GM23338 (cell line): ENCODE measurements at regions not wholly inside any gene's neighbourhood (a gene's known extent, or its start where the extent isn't known, plus 50 kb on each side); places are given as distances from the start of the nearest gene placed in this dataset.

Experiments
- ATAC-seq: fragments of 200-7000 bp; cut with Tn5 transposase; 3 replicates; pipeline ENCODE4 v1.9.1; 2020
- DNase-seq: peaks from one replicate; pipeline ENCODE4 v3.0.0-alpha.2; 2015; ENCODE audit warnings: low spot score
- H2AFZ ChIP-seq: fragments of 200-600 bp; sonication (generic); 2 replicates; pipeline ENCODE4 v1.8.0; 2016; ENCODE audit warnings: antibody characterized with exemption, mild to moderate bottlenecking, moderate library complexity
- H3F3A ChIP-seq: fragments of 200-600 bp; sonication (generic); replicated peaks from 2 replicates; pipeline ENCODE4 v1.8.0; 2017; ENCODE audit warnings: antibody characterized with exemption, mixed run types, low read depth
- H3K27ac ChIP-seq: fragments of 200-600 bp; sonication (generic); 2 replicates; pipeline ENCODE4 v1.6.1; 2016; ENCODE audit warnings: low read depth
- H3K27me3 ChIP-seq: fragments of 200-600 bp; sonication (generic); 2 replicates; pipeline ENCODE4 v1.8.0; 2016; ENCODE audit warnings: mild to moderate bottlenecking, mixed run types, moderate library complexity; ENCODE audit not compliant: insufficient read depth
- H3K36me3 ChIP-seq: fragments of 200-600 bp; sonication (generic); 2 replicates; pipeline ENCODE4 v1.8.0; 2016; ENCODE audit warnings: mild to moderate bottlenecking; ENCODE audit not compliant: insufficient read depth
- H3K4me1 ChIP-seq: fragments of 200-600 bp; sonication (generic); 2 replicates; pipeline ENCODE4 v1.8.0; 2016; ENCODE audit warnings: mild to moderate bottlenecking, moderate library complexity; ENCODE audit not compliant: insufficient read depth
- H3K4me2 ChIP-seq: fragments of 200-600 bp; sonication (generic); 2 replicates; pipeline ENCODE4 v1.7.1; 2017; ENCODE audit warnings: mixed run types
- H3K4me3 ChIP-seq: fragments of 200-600 bp; sonication (generic); 2 replicates; pipeline ENCODE4 v1.6.1; 2016; ENCODE audit warnings: mixed run types
- H3K79me2 ChIP-seq: fragments of 200-600 bp; sonication (generic); replicated peaks from 2 replicates; pipeline ENCODE4 v1.8.0; 2017; ENCODE audit warnings: mild to moderate bottlenecking; ENCODE audit not compliant: insufficient read depth
- H3K9me2 ChIP-seq: fragments of 200-600 bp; sonication (generic); 2 replicates; pipeline ENCODE4 v1.8.0; 2017; ENCODE audit not compliant: insufficient read depth
- H4K20me1 ChIP-seq: fragments of 200-600 bp; sonication (generic); replicated peaks from 2 replicates; pipeline ENCODE4 v1.8.0; 2017; ENCODE audit warnings: mild to moderate bottlenecking; ENCODE audit not compliant: insufficient read depth
- H3K27ac Mint-ChIP-seq: 2 replicates; pipeline ENCODE4 v1.8.0; 2020; ENCODE audit warnings: inconsistent platforms, mild to moderate bottlenecking, moderate library complexity, mixed read lengths
- H3K27me3 Mint-ChIP-seq: 3 replicates; pipeline ENCODE4 v1.8.0; 2022; ENCODE audit warnings: low read depth, mild to moderate bottlenecking, moderate library complexity, mixed read lengths, inconsistent platforms; ENCODE audit not compliant: insufficient read depth, poor library complexity
- H3K36me3 Mint-ChIP-seq: 3 replicates; pipeline ENCODE4 v1.8.0; 2021; ENCODE audit warnings: low read depth, mild to moderate bottlenecking, inconsistent platforms, moderate library complexity, mixed read lengths
- H3K4me1 Mint-ChIP-seq: 3 replicates; pipeline ENCODE4 v1.8.0; 2020; ENCODE audit warnings: mild to moderate bottlenecking, inconsistent platforms, mixed read lengths
- H3K4me3 Mint-ChIP-seq: 3 replicates; pipeline ENCODE4 v1.8.0; 2021; ENCODE audit warnings: moderate library complexity, mild to moderate bottlenecking, inconsistent platforms, mixed read lengths
- H3K9me3 Mint-ChIP-seq: 3 replicates; pipeline ENCODE4 v1.8.0; 2020; ENCODE audit warnings: moderate library complexity, mild to moderate bottlenecking, inconsistent platforms, mixed read lengths
- CREB1 ChIP-seq: fragments of 250-450 bp; sonication (Bioruptor Pico); IDR thresholded peaks from 2 replicates; pipeline ENCODE4 v1.5.0; 2020; ENCODE audit warnings: low read depth, mild to moderate bottlenecking, moderate library complexity
- CTCF ChIP-seq, 2 experiments: fragments of 200-600 bp in 1 of 2; sonication (generic) in 1 of 2; conservative IDR thresholded peaks; 2 replicates each; pipeline versions ENCODE4 v1.5.1 to v1.6.1; 2016 to 2017; ENCODE audit warnings: antibody characterized with exemption in 2 of 2, low read depth in 2 of 2, mild to moderate bottlenecking in 2 of 2, moderate library complexity in 1 of 2
- ETS1 ChIP-seq: IDR thresholded peaks from 2 replicates; pipeline ENCODE4 v1.6.1; 2016; ENCODE audit warnings: antibody characterized with exemption
- EZH2 ChIP-seq: fragments of 200-600 bp; sonication (generic); IDR thresholded peaks from one replicate; pipeline ENCODE4 v1.8.0; 2017; ENCODE audit warnings: antibody characterized with exemption, mild to moderate bottlenecking, low read depth; ENCODE audit not compliant: unreplicated experiment
- EZH2phosphoT487 ChIP-seq: fragments of 200-600 bp; sonication (generic); IDR thresholded peaks from one replicate; pipeline ENCODE4 v1.8.1; 2018; ENCODE audit warnings: antibody characterized with exemption; ENCODE audit not compliant: unreplicated experiment
- JUNB ChIP-seq: IDR thresholded peaks from one replicate; pipeline ENCODE4 v1.6.1; 2016; ENCODE audit warnings: antibody characterized with exemption; ENCODE audit not compliant: unreplicated experiment
- NANOG ChIP-seq: IDR thresholded peaks from 2 replicates; pipeline ENCODE4 v1.6.1; 2016; ENCODE audit warnings: antibody characterized with exemption, borderline replicate concordance
- POLR2AphosphoS5 ChIP-seq: IDR thresholded peaks from 2 replicates; pipeline ENCODE4 v1.6.1; 2016; ENCODE audit warnings: antibody characterized with exemption, low read depth
- REST ChIP-seq: IDR thresholded peaks from one replicate; pipeline ENCODE4 v1.6.1; 2018; ENCODE audit warnings: antibody characterized with exemption; ENCODE audit not compliant: unreplicated experiment
- STAT1 ChIP-seq: IDR thresholded peaks from one replicate; pipeline ENCODE4 v1.6.1; 2016; ENCODE audit warnings: antibody characterized with exemption; ENCODE audit not compliant: unreplicated experiment
- ZNF114 ChIP-seq: fragments of 250-450 bp; sonication (Bioruptor Pico); IDR thresholded peaks from 2 replicates; pipeline ENCODE4 v1.5.0; 2020; ENCODE audit warnings: mild to moderate bottlenecking, moderate library complexity
- ZNF331 ChIP-seq: fragments of 250-450 bp; sonication (Bioruptor Pico); IDR thresholded peaks from 2 replicates; pipeline ENCODE4 v1.5.0; 2020; ENCODE audit warnings: low read depth, mild to moderate bottlenecking, moderate library complexity
- ZNF462 ChIP-seq: fragments of 250-450 bp; sonication (Bioruptor Pico); IDR thresholded peaks from 2 replicates; pipeline ENCODE4 v1.5.0; 2020; ENCODE audit warnings: mild to moderate bottlenecking, moderate library complexity

- TF ChIP-seq JUNB (no peak), CREB1 (CRISPR knock-in tag) (no peak), EZH2 (no peak), REST (no peak), ZNF462 (CRISPR knock-in tag) (no peak), STAT1 (no peak), ZNF331 (CRISPR knock-in tag) (no peak), ETS1 (no peak), ZNF114 (CRISPR knock-in tag) (no peak), NANOG (no peak), CTCF (conservative IDR thresholded peaks at IDR 0.05; ENCODE audit: low read depth in 2 of 2) (no peak), POLR2AphosphoS5 (no peak), EZH2phosphoT487 (no peak)
- Histone ChIP-seq H3K27me3 (no peaks in the 10 kb centered on the region), H3K27ac (no peak overlapping the region), H3K79me2 (no peaks in the 10 kb centered on the region), H3K36me3 (no peaks in the 10 kb centered on the region), H3K4me2 (no peak overlapping the region), H3K4me1 (peaks cover 12% of the 10 kb centered on the region), H2AFZ (no peak overlapping the region), H3F3A (no peaks in the 10 kb centered on the region), H3K4me3 (no peak overlapping the region), H4K20me1 (no peaks in the 10 kb centered on the region), H3K9me2 (peaks cover 9% of the 10 kb centered on the region; the same call in 1 of the 2 replicates)
- H3K4me1 Mint-ChIP-seq: peaks cover 14% of the 10 kb centered on the region
- H3K27me3 Mint-ChIP-seq: peaks cover 2% of the 10 kb centered on the region
- no peak overlapping the region for H3K4me3 Mint-ChIP-seq
- ATAC-seq: no peak
- H3K27ac Mint-ChIP-seq: no peak overlapping the region
- H3K9me3 Mint-ChIP-seq: no peaks in the 10 kb centered on the region
- H3K36me3 Mint-ChIP-seq: no peaks in the 10 kb centered on the region
- DNase-seq: no peak
These were observed 150.4 kb upstream of the CDH19 start for GRCh38 chr18:66754335-66754734.
